ENCODE measurements at regions not wholly inside any gene's neighbourhood (a gene's known extent, or its start where the extent isn't known, plus 50 kb on each side); places are given as distances from the start of the nearest gene placed in this dataset.

GRCh38 chr13:48851707-48852106 lies 124.0 kb upstream of the FNDC3A start:
- H3K4me3 ChIP-seq, result no peak overlapping the region
- no peak for ATAC-seq
- intact Hi-C loops (cut with DNase I), result no loop called here
- DNase-seq, result no peak
- no peak overlapping the region for H3K27ac ChIP-seq
- TF ChIP-seq, protein P1, sequence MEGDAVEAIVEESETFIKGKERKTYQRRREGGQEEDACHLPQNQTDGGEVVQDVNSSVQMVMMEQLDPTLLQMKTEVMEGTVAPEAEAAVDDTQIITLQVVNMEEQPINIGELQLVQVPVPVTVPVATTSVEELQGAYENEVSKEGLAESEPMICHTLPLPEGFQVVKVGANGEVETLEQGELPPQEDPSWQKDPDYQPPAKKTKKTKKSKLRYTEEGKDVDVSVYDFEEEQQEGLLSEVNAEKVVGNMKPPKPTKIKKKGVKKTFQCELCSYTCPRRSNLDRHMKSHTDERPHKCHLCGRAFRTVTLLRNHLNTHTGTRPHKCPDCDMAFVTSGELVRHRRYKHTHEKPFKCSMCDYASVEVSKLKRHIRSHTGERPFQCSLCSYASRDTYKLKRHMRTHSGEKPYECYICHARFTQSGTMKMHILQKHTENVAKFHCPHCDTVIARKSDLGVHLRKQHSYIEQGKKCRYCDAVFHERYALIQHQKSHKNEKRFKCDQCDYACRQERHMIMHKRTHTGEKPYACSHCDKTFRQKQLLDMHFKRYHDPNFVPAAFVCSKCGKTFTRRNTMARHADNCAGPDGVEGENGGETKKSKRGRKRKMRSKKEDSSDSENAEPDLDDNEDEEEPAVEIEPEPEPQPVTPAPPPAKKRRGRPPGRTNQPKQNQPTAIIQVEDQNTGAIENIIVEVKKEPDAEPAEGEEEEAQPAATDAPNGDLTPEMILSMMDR (IDR thresholded peaks at IDR 0.05), result no peak
- no peaks in the 10 kb centered on the region for H3K36me3 ChIP-seq
- H3K27me3 ChIP-seq, result no peaks in the 10 kb centered on the region
- no peaks in the 10 kb centered on the region for H3K9me3 ChIP-seq
- WGBS, 2 donors, result 90 to 94% methylated on average over 2 of the region's 2 CpGs
- H3K4me1 ChIP-seq, result peaks cover 0 to 8% (median 0%) of the 10 kb centered on the region in 9 donors

- Histone ChIP-seq H3K4me3 (no peak overlapping the region), H3K9me3 (no peaks in the 10 kb centered on the region), H3K4me1 (peaks cover 0 to 8% (median 0%) of the 10 kb centered on the region in 9 donors), H3K36me3 (no peaks in the 10 kb centered on the region), H3K27ac (no peak overlapping the region), H3K27me3 (no peaks in the 10 kb centered on the region)
- DNase-seq, result no peak
- intact Hi-C loops (cut with DNase I), result no loop called here
- TF ChIP-seq, protein P1 (IDR thresholded peaks at IDR 0.05), result no peak
- 74 to 75% methylated on average over 8 of the region's 8 CpGs for WGBS, 2 donors
- peak in 1 of 8 donors; percentile 22 for ATAC-seq
These were observed 122.6 kb upstream of the FNDC3A start for GRCh38 chr13:48852911-48853727.

DNA sequence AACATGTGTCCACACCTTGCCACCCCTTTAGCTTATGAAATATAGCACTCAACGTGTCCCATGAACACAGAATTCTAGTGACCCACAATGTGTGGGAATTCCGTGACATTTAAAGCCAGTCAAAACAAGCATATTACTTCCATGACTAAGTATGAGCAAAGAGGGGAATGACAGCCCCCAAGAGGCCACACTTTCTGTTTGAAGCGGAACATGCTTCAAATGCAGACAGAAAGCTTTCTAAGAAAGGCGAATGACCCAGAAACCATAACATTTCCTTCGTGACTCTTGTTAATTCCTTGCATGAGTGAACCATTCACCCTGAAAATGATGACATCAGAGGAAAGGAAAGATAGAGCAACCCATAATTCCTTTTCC lies 122.0 kb upstream of the FNDC3A start:
- TF ChIP-seq, protein P1 (IDR thresholded peaks at IDR 0.05), result no peak
- no peak for DNase-seq
- Histone ChIP-seq H3K4me1 (peaks cover 0 to 8% (median 0%) of the 10 kb centered on the region in 9 donors), H3K27ac (no peak overlapping the region), H3K9me3 (no peaks in the 10 kb centered on the region), H3K36me3 (no peaks in the 10 kb centered on the region), H3K27me3 (no peaks in the 10 kb centered on the region), H3K4me3 (no peak overlapping the region)
- peak in 5 of 8 donors; percentile 33 to 52 (median 45) for ATAC-seq
- intact Hi-C loops (cut with DNase I), result no loop called here
- WGBS, 2 donors, result 60 to 62% methylated on average over 5 of the region's 5 CpGs

- TF ChIP-seq, protein P1 (IDR thresholded peaks at IDR 0.05), result no peak
- WGBS, 2 donors, result 60 to 64% methylated on average over 4 of the region's 4 CpGs
- DNase-seq (no peak), ATAC-seq (no peak)
- no peaks in the 10 kb centered on the region for H3K27me3 ChIP-seq
- intact Hi-C loops (cut with DNase I), result no loop called here
- H3K4me3 ChIP-seq, result no peak overlapping the region
- H3K9me3 ChIP-seq, result no peaks in the 10 kb centered on the region
- peaks cover 0 to 33% (median 0%) of the 10 kb centered on the region in 9 donors for H3K4me1 ChIP-seq
- no peaks in the 10 kb centered on the region for H3K36me3 ChIP-seq
- no peak overlapping the region for H3K27ac ChIP-seq
These were observed 118.1 kb upstream of the FNDC3A start for GRCh38 chr13:48857576-48857975.
